Activated CD4-positive, alpha-beta T cell treated with anti-CD3 and anti-CD28 coated beads, Interleukin-2, amount 10 ng/mL, durations not matched to agents 24 days and 14 days (primary cell): ENCODE measurements at regions not wholly inside any gene's neighbourhood (a gene's known extent, or its start where the extent isn't known, plus 50 kb on each side); places are given as distances from the start of the nearest gene placed in this dataset.
"Not testable (repeated sequence)": the region's sequence is repeated elsewhere in the genome, so short reads cannot be mapped to it uniquely, and the experiment has no call there.

Experiments used
- DNase-seq: peaks from one replicate; pipeline ENCODE4 v3.0.0; 2022
- H3K27ac Mint-ChIP-seq: one replicate; pipeline ENCODE4 v1.8.0; 2022; ENCODE audit warnings: mild to moderate bottlenecking, mixed read lengths
- H3K27me3 Mint-ChIP-seq: one replicate; pipeline ENCODE4 v1.8.0; 2022; ENCODE audit warnings: mixed read lengths
- H3K36me3 Mint-ChIP-seq: one replicate; pipeline ENCODE4 v1.8.0; 2022; ENCODE audit warnings: low read depth, mild to moderate bottlenecking, mixed read lengths
- H3K4me1 Mint-ChIP-seq: one replicate; pipeline ENCODE4 v1.8.0; 2021; ENCODE audit warnings: mixed read lengths
- H3K4me3 Mint-ChIP-seq: one replicate; pipeline ENCODE4 v1.8.0; 2022; ENCODE audit warnings: mild to moderate bottlenecking, moderate library complexity, mixed read lengths
- H3K9me3 Mint-ChIP-seq: one replicate; pipeline ENCODE4 v1.8.0; 2021; ENCODE audit warnings: mixed read lengths
- intact Hi-C: fragments of 100-400 bp; cut with micrococcal nuclease; formaldehyde crosslinking; loops from one replicate; pipeline ENCODE4 v1.15.1; 2023

- H3K27ac Mint-ChIP-seq, result no peak overlapping the region
- H3K4me1 Mint-ChIP-seq, result no peaks in the 10 kb centered on the region
Measured at GRCh38 chr2:77831898-77832297, 309.7 kb upstream of the LRRTM4 start.

GRCh38 chr2:77834360-77835002 lies 312.3 kb upstream of the LRRTM4 start:
- Mint-ChIP-seq H3K27me3 (no peaks in the 10 kb centered on the region), H3K27ac (no peak overlapping the region), H3K4me3 (no peak overlapping the region), H3K9me3 (peaks cover 6% of the 10 kb centered on the region), H3K4me1 (no peaks in the 10 kb centered on the region), H3K36me3 (no peaks in the 10 kb centered on the region)
- no peak for DNase-seq
- intact Hi-C loops, result no loop called here

More at GRCh38 chr2:77831898-77832297, 309.7 kb upstream of the LRRTM4 start:
- intact Hi-C loops, result no loop called here
- Mint-ChIP-seq H3K27me3 (no peaks in the 10 kb centered on the region), H3K9me3 (peaks cover 7% of the 10 kb centered on the region), H3K36me3 (no peaks in the 10 kb centered on the region), H3K4me3 (no peak overlapping the region)
- DNase-seq, result no peak

GRCh38 chr2:77838441-77838840 lies 316.3 kb upstream of the LRRTM4 start:
- H3K36me3 Mint-ChIP-seq, result no peaks in the 10 kb centered on the region
- H3K27me3 Mint-ChIP-seq, result no peaks in the 10 kb centered on the region
- H3K4me1 Mint-ChIP-seq, result no peaks in the 10 kb centered on the region
- no peak for DNase-seq
- H3K9me3 Mint-ChIP-seq, result peaks cover 16% of the 10 kb centered on the region
- intact Hi-C loops, result no loop called here
- H3K27ac Mint-ChIP-seq, result no peak overlapping the region
- H3K4me3 Mint-ChIP-seq, result no peak overlapping the region

- Mint-ChIP-seq H3K9me3 (peaks cover 13% of the 10 kb centered on the region), H3K4me1 (no peaks in the 10 kb centered on the region), H3K36me3 (no peaks in the 10 kb centered on the region), H3K27ac (no peak overlapping the region), H3K27me3 (no peaks in the 10 kb centered on the region), H3K4me3 (no peak overlapping the region)
- intact Hi-C loops, result no loop called here
- DNase-seq, result no peak
Measured at GRCh38 chr2:77839102-77839501, 316.9 kb upstream of the LRRTM4 start.

- Mint-ChIP-seq H3K4me1 (no peaks in the 10 kb centered on the region), H3K27ac (no peak overlapping the region), H3K27me3 (no peaks in the 10 kb centered on the region), H3K4me3 (no peak overlapping the region), H3K36me3 (no peaks in the 10 kb centered on the region), H3K9me3 (peaks cover 9% of the 10 kb centered on the region)
- no peak for DNase-seq
- intact Hi-C loops, result no loop called here
Measured at GRCh38 chr2:77862120-77862519, 339.9 kb upstream of the LRRTM4 start.

GRCh38 chr2:77864426-77864825 lies 342.2 kb upstream of the LRRTM4 start:
- no peak for DNase-seq
- no peak overlapping the region for H3K4me3 Mint-ChIP-seq
- H3K4me1 Mint-ChIP-seq, result no peaks in the 10 kb centered on the region
- no peaks in the 10 kb centered on the region for H3K36me3 Mint-ChIP-seq
- intact Hi-C loops, result no loop called here
- peaks cover 3% of the 10 kb centered on the region for H3K9me3 Mint-ChIP-seq
- no peak overlapping the region for H3K27ac Mint-ChIP-seq
- no peaks in the 10 kb centered on the region for H3K27me3 Mint-ChIP-seq

GRCh38 chr2:77866661-77867060 lies 344.5 kb upstream of the LRRTM4 start:
- H3K36me3 Mint-ChIP-seq, result no peaks in the 10 kb centered on the region
- H3K4me1 Mint-ChIP-seq, result no peaks in the 10 kb centered on the region
- no peak overlapping the region for H3K4me3 Mint-ChIP-seq
- no peak for DNase-seq
- intact Hi-C loops, result no loop called here
- H3K9me3 Mint-ChIP-seq, result peaks cover 3% of the 10 kb centered on the region
- no peaks in the 10 kb centered on the region for H3K27me3 Mint-ChIP-seq
- H3K27ac Mint-ChIP-seq, result no peak overlapping the region

- Mint-ChIP-seq H3K27me3 (no peaks in the 10 kb centered on the region), H3K36me3 (no peaks in the 10 kb centered on the region), H3K9me3 (peaks cover 3% of the 10 kb centered on the region), H3K4me3 (no peak overlapping the region), H3K27ac (no peak overlapping the region), H3K4me1 (no peaks in the 10 kb centered on the region)
- intact Hi-C loops, result no loop called here
- DNase-seq, result no peak
Measured at GRCh38 chr2:77867146-77867545, 345.0 kb upstream of the LRRTM4 start.

- DNase-seq, result no peak
- Mint-ChIP-seq H3K27ac (no peak overlapping the region), H3K27me3 (no peaks in the 10 kb centered on the region), H3K4me1 (no peaks in the 10 kb centered on the region), H3K9me3 (peaks cover 4% of the 10 kb centered on the region), H3K36me3 (no peaks in the 10 kb centered on the region), H3K4me3 (no peak overlapping the region)
- intact Hi-C loops, result no loop called here
Measured at GRCh38 chr2:77873506-77873905, 351.3 kb upstream of the LRRTM4 start.

GRCh38 chr2:77900211-77900610 lies 378.0 kb upstream of the LRRTM4 start:
- H3K4me1 Mint-ChIP-seq, H3K36me3 Mint-ChIP-seq, H3K27ac Mint-ChIP-seq, H3K4me3 Mint-ChIP-seq, H3K27me3 Mint-ChIP-seq, DNase-seq, intact Hi-C loops, H3K9me3 Mint-ChIP-seq: not testable (repeated sequence)

- Mint-ChIP-seq H3K27me3 (no peaks in the 10 kb centered on the region), H3K27ac (no peak overlapping the region), H3K4me3 (no peak overlapping the region), H3K36me3 (no peaks in the 10 kb centered on the region), H3K9me3 (peaks cover 3% of the 10 kb centered on the region), H3K4me1 (no peaks in the 10 kb centered on the region)
- no peak for DNase-seq
- intact Hi-C loops, result no loop called here
Measured at GRCh38 chr2:77910136-77910535, 388.0 kb upstream of the LRRTM4 start.

GRCh38 chr2:77920838-77921366 lies 398.7 kb upstream of the LRRTM4 start:
- Mint-ChIP-seq H3K36me3 (no peaks in the 10 kb centered on the region), H3K9me3 (peaks cover 11% of the 10 kb centered on the region), H3K4me1 (no peaks in the 10 kb centered on the region), H3K4me3 (no peak overlapping the region), H3K27me3 (no peaks in the 10 kb centered on the region), H3K27ac (no peak overlapping the region)
- no peak for DNase-seq
- intact Hi-C loops, result no loop called here

- H3K27me3 Mint-ChIP-seq, result no peaks in the 10 kb centered on the region
Measured at GRCh38 chr2:77922567-77922966, 400.4 kb upstream of the LRRTM4 start.

GRCh38 chr2:77937366-77937765 lies 415.2 kb upstream of the LRRTM4 start:
- H3K4me1 Mint-ChIP-seq, result no peaks in the 10 kb centered on the region
- H3K4me3 Mint-ChIP-seq, result no peak overlapping the region
- DNase-seq, result no peak
- no peaks in the 10 kb centered on the region for H3K27me3 Mint-ChIP-seq
- peaks cover 3% of the 10 kb centered on the region for H3K9me3 Mint-ChIP-seq
- H3K36me3 Mint-ChIP-seq, result no peaks in the 10 kb centered on the region
- H3K27ac Mint-ChIP-seq, result no peak overlapping the region
- intact Hi-C loops, result no loop called here

More at GRCh38 chr2:77922567-77922966, 400.4 kb upstream of the LRRTM4 start:
- Mint-ChIP-seq H3K4me3 (no peak overlapping the region), H3K27ac (no peak overlapping the region), H3K9me3 (peaks cover 16% of the 10 kb centered on the region), H3K4me1 (no peaks in the 10 kb centered on the region), H3K36me3 (no peaks in the 10 kb centered on the region)
- no peak for DNase-seq
- intact Hi-C loops, result no loop called here

- H3K9me3 Mint-ChIP-seq, result peaks cover 3% of the 10 kb centered on the region
- no peaks in the 10 kb centered on the region for H3K36me3 Mint-ChIP-seq
- no peak for DNase-seq
- no peaks in the 10 kb centered on the region for H3K4me1 Mint-ChIP-seq
- no peak overlapping the region for H3K27ac Mint-ChIP-seq
- H3K4me3 Mint-ChIP-seq, result no peak overlapping the region
- intact Hi-C loops, result no loop called here
- no peaks in the 10 kb centered on the region for H3K27me3 Mint-ChIP-seq
Measured at GRCh38 chr2:77938462-77938861, 416.3 kb upstream of the LRRTM4 start.
